GM18507 (cell line): ENCODE measurements at regions not wholly inside any gene's neighbourhood (a gene's known extent, or its start where the extent isn't known, plus 50 kb on each side); places are given as distances from the start of the nearest gene placed in this dataset.
"Not testable (repeated sequence)": the region's sequence is repeated elsewhere in the genome, so short reads cannot be mapped to it uniquely, and the experiment has no call there.

ENCODE experiments used
- DNase-seq: peaks from one replicate; pipeline ENCODE4 v3.0.0; 2011; ENCODE audit warnings: low read depth; ENCODE audit not compliant: insufficient read length; ENCODE audit errors: extremely low spot score
- FAIRE-seq: peaks from 2 replicates; lab custom pipeline; 2011; peaks lifted over from hg19 to GRCh38; lab: Jason Lieb, UNC

DNA sequence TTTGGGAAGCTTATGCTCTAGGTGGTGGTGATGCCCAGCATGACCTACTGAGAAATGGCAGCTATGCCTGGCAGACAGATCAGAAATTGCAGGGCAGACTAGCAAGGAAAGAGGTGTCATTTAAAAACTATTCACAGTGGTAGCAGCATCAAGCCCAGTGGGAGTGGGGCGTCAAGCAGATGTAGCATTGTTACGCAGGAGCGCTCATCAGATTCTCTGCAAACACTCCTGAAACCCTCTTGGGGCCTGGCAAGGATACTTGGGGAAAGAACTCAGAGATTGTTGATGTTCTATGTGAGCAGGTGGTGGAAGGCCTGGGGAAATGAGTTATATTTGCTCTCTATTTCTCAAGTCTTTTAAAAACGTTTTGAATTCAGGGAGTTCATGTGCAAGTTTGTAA is 437.6 kb downstream of the RAPGEF2 start:
- DNase-seq (no peak), FAIRE-seq (no peak)

DNA sequence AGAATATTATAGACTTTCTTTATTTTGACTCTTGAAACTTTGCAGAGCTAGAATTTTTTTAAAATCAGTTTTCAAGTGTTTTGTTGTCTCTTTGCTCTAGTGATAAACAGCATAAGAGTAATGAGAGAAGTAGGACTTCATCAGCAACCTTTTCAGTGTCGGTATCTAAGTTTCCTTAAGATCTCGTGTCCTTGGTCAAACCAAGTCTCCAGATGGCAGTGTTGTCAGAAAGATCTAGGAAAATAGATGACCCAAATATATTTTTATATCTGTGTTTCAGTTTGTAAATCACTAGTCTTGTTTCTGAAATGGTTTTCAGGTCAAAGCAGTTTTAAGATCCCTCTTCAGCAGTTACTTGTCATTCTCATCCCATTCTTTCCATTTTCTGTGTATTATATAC is 438.3 kb downstream of the RAPGEF2 start:
- no peak for DNase-seq
- FAIRE-seq: no peak

DNA sequence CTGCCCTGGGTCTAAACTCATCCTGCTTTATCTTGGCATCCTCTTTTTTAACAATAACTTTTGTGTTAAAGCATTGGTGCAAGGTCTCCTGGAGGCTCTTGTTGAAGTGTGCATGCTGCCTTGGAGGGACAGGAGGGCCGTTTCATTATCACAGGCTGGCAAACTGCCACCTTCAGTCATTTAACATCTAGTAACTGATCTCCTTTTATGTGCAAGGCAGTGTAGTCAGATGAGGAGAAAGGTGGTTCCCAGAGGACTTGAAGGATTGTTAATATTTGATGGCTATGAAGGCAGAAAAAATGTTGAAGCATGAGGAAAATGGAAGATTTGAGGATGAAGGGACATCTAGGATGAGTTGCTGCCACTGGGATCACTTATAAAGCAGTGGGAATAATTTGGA is 439.4 kb downstream of the RAPGEF2 start:
- FAIRE-seq: no peak
- DNase-seq: no peak

DNA sequence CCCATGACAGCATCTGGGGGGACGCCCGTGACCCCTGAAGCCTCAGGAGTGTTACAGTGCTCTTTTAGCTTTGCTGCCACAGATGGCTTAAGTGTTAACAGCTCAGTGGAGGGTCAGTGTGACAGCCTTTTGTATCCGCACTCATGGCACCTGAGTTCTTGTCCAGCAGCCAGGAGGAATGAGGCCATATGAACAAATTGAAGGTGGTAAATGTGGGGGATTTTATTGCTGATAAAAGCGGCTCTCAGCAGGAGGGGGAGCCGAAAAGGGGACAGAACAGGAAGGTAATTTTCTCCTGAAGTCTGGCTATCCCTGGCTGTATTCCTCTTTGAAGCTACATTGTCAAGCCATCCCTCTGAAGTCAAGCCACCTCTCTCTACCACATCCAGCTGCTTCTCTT is 441.0 kb downstream of the RAPGEF2 start:
- DNase-seq: no peak
- FAIRE-seq: no peak

DNA sequence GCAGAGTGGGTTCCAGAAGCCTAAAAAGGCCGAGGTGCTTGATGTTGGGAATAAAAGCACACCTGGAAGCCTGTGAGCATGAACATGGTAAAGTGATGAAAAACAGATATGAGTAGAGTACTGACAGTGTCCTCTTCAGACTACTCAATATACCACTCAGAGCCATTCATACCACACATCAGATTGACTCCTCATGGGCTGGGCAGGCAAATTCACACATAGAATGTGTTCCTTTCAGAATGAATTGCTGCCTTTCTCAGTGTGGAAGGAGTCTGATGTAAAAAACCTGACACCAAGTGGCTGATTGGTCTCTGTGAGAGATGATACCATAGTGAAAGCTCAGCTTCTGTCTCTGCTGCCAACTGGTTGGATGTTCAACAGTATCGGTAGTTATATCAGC is 442.7 kb downstream of the RAPGEF2 start:
- DNase-seq (no peak), FAIRE-seq (no peak)

DNA sequence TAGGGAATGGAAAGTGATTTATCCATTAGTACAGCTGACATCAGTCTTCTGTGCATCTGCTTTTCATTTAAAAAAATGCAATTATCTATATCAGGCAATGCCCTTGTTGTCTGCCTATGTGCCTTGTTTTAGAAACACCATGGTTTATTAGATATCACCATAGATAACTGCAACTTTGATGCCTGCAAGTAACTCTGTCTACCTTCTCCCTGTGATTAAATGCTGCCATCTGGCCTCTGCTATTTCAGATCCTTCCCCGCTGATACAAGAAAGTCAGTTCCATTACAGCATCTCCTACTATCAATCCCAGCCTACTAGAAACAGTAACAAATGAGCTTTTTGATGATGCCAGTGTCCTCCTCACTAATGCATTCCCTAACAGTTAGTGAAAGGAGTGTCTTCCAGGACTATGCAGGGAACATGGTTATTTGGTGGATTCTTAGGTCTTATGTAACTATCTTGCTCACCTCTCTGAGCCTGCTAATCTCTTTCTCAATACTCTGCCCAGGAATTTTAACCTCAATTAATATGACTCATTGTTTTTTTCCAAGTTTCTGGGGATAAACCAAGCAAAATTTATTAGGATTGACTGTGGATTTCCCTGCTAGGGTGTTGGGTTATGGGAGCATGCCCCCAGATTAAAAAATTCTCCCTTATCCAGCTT is 444.9 kb downstream of the RAPGEF2 start:
- FAIRE-seq (no peak), DNase-seq (no peak)

DNA sequence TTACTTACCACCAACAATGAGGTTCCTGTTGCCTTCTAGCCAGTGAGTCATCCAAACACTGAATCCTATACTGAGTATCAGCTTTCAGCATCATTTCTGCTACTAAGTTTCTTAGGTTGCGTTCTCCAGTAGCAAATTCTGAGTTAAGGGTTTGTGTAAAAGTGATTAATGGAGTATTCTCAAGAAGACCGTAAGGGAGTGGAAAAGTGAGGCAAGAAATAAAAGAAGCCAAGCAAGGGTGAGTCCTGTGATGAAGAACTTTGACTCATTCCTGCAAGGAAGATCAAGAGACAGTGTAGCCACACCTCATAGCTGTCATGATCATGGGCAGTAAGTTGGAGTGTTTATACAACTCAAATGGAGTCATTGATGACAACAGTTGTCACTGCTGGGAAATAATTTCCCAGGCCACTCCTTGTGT is 446.2 kb downstream of the RAPGEF2 start:
- DNase-seq: no peak
- no peak for FAIRE-seq

DNA sequence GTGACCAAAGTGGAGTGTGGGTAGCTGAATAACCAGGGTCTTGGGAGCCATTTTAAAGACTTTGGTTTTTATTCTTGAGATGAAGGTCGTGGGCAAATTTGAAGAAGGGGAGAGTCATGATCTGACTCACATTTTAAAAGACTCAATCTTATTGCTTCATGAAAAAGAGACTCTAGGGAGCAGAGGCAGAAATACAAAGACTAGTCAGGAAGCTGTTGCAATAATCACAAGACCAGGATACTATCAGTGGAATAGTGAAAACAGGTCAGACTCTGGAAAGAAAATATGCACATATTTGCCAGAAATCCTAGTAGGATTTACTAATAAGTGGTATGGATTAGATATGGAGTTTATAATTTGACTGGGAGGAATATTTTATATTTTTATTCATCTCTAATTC is 448.4 kb downstream of the RAPGEF2 start:
- FAIRE-seq: no peak
- no peak for DNase-seq

DNA sequence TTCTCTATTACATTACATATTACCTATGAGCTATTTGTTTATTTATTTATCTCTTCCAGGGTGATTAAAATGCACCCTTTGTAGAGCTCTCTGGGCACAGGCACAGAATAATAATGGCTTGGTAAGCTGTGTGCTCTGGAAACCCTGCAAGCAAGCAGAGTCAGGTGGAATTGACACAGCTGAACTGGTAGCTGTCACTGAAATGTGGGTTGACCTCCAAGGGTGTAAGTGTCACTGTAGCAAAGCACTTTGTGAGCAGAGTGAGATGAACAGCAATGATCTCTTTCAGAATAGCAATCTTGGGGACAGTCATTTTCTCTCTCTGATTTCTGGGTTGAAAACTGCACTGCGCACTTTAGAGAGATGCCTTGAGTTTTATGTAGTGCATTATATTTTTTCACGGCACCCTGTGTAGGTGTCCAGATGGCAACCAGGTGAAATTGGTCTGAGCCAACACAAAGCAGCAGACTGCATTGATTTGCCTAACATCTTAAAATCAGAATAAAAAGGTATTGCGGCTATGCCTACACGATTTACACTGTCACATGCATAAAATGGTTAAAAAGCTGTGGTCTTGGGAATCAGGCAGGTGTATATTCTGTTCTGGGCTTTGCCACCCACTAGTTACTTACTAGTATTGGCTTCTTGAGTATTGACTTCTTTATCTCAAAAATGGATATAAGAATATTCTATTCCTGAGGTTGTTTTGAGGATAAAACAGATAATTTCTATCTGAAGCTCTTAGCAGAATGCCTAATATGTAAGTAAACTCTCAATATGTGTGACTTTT is 450.3 kb downstream of the RAPGEF2 start:
- FAIRE-seq: no peak
- DNase-seq: no peak

DNA sequence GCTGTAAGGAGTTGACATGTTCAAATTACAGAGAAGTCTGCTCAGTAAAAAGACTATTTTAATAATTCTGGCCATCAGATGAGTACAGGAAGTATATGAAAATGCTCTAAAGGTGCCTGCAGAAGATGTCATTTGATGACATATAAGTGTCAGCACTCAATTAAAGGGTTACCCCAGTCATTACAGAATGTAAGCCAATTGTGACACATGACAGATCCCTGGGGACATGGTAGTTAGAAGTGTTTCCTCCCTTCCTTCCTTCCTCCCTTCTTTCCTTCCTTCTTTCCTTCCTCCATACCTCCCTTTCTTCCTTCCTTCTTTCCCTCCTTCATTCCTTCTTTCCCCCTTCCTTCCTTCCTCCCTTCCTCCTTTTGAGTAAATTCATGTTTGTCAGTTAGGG is 453.0 kb downstream of the RAPGEF2 start:
- no peak for FAIRE-seq
- DNase-seq: no peak

DNA sequence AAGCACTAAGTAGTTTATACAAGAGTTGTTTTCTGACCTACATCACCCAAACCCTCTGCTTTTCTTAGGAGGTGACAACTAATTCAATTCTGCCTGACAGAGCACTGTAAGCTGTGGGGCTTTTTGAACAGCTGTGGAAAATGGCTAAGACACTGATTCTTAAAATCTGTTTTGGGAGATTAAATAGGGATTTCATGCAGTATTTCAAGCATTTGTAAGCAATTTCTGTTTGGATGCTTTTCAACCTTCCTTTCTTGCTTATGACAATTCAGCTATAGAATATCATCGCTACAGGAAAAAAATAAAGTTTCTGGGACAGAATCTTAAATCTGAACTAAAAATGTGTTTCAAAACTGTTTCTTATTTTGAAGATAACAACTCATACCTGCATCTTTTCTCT is 459.5 kb downstream of the RAPGEF2 start:
- DNase-seq: no peak
- no peak for FAIRE-seq

DNA sequence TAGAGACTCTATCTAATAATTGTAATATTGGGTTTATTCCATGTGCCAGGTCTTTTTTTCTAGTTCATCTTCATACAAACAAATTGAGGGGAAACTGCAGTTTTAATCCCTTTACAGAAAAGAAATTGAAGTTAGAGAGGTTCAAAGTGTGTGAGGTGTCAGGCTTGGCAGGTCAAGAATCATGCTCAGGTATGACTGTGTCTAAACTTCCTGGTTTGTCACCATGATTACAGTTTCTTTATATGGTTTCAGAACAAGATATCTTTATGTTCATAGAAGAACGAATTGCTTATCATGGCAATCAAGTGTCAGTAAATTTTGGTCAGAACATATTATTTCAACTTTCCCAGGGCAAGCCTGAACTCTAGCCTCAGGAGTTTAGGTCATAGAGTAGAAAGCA is 460.4 kb downstream of the RAPGEF2 start:
- no peak for FAIRE-seq
- DNase-seq: no peak

DNA sequence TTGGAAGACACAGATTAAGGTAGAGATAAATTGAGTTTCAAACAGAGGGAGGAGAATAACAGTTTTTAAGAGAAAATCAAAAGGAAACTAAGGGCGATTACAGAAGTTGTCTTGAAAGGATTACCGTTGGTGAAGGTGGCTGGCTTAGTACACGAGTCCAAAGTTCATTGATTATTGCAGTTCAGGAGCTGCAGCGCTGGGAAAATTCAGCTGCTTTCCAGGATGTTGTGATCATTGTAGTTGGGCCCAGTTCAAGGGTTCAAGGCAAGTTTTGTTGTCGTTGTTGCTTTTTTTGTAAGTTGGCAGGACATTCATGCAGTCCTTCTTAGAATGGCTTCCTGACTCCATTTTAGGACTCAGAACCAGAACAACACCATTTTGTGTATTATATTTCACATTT is 461.7 kb downstream of the RAPGEF2 start:
- FAIRE-seq (no peak), DNase-seq (no peak)

DNA sequence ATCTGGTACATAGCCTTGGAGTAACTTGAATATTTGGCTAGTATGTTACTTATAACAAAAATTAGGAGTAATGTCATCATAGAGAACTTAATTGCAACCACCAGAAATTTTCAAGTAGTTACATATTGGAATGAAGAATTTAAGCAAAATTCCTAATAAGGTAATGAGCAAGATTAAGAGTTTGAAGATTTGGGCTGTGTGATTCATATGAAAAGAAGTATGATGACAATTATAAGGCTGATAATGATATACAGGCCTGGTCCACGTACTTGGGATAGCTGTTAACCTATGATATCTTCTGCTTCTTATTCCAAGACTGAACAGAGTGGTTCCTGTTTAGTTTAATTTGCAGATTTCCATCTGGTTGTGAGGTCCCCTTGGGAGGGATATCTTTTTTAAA is 463.9 kb downstream of the RAPGEF2 start:
- FAIRE-seq (no peak), DNase-seq (no peak)

DNA sequence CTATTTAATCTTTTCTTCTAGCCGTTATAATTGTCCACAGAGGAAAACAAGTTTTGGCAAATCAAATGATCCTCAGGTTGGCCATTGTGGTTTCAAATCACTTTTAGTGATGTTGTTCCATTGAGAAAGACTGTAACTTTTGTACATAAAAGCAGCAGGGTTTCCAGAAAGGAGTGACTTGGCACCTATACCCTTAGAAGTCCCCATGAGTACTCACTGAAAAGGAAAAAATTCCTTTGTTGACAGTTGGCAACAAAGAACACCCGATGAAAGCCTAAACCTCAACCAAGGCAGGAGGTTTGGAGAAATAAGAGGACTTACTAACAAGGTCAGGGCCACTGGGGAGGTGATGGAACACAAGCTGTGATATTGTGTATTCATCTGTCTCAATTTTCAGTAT is 474.4 kb downstream of the RAPGEF2 start:
- FAIRE-seq (no peak), DNase-seq (no peak)

DNA sequence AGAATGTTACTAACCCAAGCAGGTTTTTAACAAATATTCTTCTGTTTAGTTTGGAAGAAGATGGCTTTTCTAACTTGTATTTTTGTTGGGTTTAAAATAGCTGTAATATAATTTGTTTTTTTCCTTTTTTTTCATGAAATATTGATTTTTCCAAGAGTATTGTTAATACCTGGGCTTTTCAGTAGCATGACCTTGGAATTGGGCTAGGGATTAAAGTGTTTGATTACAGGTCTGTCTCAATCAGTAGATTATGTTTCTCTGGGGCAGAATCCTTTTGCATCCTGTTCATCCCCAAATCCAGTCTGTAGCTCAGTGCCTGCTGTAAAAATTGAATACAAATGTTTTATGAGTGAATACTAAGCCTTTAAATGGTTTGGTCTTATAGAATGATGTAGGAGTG is 479.8 kb downstream of the RAPGEF2 start:
- DNase-seq (no peak), FAIRE-seq (no peak)

DNA sequence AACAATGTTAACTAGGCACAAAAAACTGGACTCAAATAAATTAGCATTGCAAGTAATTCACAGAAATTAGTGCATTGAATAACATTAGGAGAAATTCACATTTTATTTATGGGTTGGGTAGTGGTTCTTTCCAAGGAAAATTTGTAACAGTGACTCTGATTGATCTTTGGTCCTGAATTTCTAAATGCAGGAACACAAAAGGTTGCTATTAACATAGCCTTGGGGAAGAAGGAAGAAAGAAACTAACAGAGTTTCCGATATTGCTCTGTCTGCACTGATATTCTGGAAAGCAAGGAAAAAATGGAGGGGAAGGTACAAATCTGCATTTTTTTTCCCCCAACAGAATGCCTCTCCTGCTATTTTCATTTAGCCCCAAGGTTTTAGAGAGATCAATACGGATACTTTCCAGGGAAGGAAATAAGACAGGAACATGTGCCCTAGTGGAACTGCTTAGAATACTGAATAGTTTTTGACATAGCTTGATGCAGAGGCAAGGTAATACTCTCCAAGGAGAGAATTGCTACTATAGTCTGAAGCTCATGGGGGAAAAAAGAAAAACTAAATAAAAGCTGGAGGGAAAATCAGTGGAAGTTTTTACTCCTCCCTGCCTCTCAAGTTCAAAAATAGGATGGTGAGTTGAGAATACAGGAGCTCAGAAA is 490.1 kb downstream of the RAPGEF2 start:
- DNase-seq (no peak), FAIRE-seq (no peak)

DNA sequence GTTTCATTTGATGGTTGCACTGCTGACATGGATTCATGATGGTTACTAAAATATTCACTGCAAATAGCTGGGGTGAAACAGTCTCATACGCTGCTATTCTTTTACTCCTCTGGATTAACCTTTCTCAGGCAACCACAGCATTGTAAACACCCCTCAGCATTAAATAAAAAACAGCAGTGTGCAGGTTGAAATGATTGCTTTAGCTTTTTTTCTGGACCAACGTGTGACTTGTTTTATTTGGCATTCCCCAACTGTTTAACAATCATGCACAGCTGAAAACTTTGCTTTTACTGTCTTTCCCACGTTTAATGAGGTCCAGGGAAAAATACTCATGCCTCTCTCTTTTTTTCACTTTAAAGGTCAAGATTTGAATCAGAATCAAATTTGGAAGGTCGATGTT is 490.8 kb downstream of the RAPGEF2 start:
- FAIRE-seq (no peak), DNase-seq (no peak)

DNA sequence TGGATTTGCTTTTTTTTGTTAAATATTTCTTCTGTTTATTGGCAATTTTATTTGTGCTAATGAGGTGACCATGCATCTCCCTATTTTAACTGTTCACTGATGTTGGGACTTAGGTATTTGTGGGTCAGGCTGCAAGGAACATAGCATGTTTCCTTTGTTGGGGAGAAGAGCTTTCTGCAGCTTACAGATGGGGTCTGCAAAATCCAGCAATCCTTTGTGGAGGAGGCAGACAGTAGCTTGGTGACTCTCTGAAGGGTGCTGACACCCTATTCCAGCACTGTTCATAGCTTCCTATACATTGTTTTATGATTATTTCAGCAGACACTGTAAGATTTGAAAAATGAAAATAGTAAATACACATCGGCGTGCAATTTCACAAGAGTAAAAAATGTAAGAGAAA is 491.7 kb downstream of the RAPGEF2 start:
- FAIRE-seq (no peak), DNase-seq (no peak)

DNA sequence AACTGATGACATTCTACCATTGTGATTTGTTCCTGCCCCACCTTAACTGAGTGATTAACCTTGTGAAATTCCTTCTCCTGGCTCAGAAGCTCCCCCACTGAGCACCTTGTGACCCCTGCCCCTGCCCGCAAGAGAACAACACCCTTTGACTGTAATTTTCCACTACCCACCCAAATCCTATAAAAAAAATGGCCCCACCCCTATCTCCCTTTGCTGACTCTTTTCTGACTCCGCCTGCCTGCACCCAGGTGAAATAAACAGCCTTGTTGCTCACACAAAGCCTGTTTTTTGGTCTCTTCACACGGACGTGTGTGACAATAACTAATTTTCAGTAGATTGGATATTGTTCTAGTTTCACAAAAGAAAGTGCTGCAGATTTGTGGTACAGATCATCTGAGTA is 492.2 kb downstream of the RAPGEF2 start:
- not testable (repeated sequence) for FAIRE-seq, DNase-seq

DNA sequence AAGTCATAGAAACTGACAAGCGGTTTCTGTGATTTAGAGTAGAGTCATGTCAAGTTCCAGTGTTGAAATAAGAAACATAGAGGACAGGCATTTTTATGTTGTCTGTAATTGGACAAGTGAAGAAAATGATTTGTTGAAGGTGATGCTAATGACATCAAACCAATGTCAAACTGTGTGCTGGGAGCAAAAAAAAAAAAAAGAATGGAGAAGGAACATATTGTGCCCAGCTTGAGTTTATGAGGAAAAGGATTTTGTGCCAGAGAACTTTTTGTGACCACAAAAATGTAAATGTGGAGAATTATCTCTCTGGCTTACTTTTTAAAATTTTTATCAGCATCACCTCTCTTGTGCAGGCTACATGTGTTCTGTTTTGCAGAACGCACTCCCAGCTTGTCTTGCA is 495.7 kb downstream of the RAPGEF2 start:
- DNase-seq: no peak

More for the DNA sequence above, 495.7 kb downstream of the RAPGEF2 start:
- FAIRE-seq: no peak
